NCI-H1105 (cell line): ENCODE measurements at regions not wholly inside any gene's neighbourhood (a gene's known extent, or its start where the extent isn't known, plus 50 kb on each side); places are given as distances from the start of the nearest gene placed in this dataset.
"Not testable (repeated sequence)": the region's sequence is repeated elsewhere in the genome, so short reads cannot be mapped to it uniquely, and the experiment has no call there.

ENCODE experiments used
- DNase-seq: peaks from one replicate; lab custom pipeline; 2025; lab: John Stamatoyannopoulos, UW

DNA sequence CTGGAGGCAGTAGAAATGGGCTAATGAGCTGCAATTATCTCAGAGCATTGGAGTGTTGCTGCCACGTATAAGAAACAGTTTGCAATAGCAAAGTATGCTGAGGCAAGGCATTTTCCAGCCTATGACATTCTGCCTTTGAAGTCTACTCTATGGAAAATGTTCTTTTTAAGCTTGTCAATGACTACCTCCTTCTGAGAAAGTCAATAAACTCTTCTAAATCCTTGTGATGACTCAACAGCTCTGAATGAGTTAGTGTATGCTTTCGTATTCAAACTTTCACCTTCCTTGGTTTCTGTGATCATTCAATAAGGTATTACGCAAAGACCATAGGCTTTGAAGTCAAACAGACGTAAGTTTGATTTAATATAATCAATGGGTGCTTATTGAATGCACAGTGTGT, 111.2 kb downstream of the CAPZA3 start:
- no peak for DNase-seq

DNA sequence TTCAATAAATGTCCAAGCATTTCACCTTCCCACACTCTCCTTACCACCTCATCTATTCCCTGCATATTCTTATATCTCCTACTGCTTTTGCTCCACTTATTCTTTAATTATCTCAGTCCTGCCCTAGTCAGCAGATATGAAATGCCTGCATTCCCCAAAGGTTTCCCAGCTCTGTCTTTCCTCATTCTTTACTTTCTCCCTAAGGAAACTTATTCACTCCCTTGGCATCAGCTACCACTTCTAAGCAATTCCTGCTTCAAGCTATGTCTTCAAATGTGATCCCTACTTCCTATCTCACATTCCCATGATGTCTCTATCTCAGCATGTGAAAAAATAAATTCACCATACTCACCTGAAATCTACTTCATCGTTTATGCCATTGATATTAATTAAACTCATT, 111.8 kb downstream of the CAPZA3 start:
- DNase-seq = no peak

DNA sequence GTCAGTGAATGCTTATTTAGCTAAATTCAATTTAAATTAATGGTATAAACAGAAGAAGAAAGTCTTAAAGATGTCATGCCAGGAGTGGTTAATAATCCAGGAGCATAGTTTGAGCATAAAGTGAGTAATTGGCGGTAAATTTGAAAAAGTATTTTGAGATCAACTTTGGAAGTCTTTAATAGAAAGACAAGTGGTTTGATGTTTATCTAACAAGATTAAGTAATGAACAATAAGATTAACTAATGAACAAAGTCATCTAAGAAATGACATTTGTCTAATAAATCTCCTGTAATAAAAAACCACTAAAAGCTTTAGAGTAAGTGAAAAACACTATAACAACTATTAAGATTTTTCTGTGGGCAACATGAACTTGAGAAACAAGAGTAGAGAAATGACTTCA, 112.8 kb downstream of the CAPZA3 start:
- no peak for DNase-seq

DNA sequence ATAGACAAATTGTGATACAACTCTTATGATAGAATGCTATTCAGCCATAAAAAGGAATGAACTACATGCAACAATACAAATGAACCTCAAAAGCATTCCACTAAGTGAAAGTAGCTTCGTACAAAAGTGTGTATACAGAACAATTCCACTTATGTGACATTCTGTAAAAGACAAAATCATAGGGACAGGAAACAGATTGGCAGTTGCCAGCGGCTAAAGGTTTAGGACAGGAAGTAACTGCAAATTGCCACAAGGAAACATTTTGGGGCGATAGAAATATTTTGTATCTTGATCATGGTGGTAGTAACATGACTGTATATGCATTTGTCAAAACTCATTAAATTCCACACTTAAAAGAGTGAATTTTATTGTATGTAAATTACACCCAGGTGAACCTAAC, 113.4 kb downstream of the CAPZA3 start:
- no peak for DNase-seq

DNA sequence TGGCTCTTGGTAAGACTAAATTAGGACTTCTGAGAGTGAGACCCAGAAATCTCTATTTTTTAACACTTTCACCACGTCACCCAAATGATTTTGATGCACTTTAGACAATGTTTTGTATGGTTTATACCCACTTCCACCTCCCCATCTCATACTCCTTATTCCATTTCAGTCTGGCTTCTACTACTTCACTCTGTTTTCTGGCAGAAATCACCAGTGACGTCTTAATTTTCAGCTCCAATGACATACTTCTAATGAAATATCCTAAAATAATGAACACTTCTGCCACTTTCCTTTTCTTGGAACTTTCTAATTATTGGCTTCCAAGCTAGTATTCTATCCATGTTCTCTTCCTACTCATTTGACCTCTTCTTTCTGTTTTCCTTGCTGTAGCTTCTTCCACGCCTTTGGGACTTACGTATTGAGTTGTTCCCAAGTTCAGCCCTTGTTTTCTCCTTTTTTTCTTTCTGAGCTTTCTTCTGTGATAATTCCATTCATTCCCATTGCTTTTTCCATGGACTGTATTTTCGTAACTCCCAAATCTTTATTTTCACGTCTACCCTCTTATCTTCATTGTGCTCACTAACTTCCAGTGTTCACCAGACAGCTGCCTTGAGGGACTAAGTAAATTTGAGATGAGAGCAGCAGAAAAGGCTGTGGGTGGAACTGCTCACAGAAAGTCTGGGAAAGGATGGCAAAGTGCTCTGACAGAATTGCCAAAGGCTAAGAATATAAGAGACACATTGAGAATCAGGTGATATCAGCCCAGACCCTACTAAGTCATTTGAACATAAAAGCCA, 115.8 kb downstream of the CAPZA3 start:
- DNase-seq = no peak

DNA sequence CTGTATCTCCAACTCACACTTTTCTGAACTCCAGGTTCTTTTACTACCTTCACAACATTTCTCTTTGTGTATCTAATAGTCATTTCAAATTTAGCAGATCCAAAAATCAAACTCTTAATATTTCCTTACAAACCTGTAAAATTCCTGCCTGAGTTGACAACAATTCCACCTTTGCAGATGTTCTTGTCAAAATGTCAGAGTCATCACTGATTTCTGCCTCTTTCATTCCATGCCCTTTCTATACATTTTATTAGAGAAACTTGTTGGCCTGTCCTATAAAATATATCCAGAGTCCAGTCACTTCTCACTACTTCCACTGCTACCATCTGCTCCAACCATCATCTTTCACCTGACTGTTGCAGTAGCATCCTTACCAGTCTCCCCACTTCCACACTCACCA, 119.7 kb downstream of the CAPZA3 start:
- no peak for DNase-seq

DNA sequence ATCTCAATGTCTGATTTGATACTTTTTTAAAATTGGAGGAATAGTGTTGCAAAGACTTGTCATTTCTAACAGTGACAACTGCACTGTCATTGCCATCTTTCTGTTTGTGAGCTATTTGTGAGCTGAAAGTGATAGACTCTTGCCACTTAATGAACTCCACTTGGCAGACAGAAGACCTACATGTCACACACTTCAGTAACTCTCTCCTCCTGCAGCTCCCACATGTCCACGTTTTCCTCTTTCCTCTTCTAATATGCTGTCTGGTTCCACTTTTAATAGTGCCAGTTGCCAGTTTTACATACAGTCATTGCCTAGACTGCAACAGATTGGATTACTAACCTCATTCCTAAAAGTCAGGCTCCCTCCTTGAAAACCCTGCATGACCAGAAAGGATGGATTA, 121.5 kb downstream of the CAPZA3 start:
- no peak for DNase-seq

DNA sequence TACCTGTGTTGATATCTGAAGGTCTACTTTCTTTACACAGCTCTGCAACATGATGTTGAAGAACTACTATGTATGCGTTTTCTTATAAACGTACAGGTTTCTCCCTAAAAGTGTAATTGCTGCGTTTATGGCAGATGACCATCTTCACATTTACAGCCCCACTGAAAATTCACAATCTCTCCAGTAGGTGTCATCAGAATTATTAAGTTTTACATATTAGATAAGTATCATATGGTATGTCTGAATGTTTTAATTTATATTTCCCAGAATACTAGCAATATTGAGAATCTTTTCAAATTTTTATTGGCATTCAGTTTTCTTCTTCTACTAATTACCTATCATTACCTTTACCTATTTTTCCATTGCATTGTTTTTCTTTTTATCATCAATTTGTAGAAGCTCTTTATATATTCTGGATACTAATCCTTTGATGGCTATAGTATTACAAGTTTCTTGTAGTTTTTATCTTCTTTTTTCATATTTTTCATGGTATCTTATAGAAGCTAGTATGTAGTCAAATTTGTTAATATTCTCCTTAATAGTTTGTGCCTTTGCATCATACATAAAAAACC, 123.5 kb downstream of the CAPZA3 start:
- DNase-seq = peak; percentile 27

DNA sequence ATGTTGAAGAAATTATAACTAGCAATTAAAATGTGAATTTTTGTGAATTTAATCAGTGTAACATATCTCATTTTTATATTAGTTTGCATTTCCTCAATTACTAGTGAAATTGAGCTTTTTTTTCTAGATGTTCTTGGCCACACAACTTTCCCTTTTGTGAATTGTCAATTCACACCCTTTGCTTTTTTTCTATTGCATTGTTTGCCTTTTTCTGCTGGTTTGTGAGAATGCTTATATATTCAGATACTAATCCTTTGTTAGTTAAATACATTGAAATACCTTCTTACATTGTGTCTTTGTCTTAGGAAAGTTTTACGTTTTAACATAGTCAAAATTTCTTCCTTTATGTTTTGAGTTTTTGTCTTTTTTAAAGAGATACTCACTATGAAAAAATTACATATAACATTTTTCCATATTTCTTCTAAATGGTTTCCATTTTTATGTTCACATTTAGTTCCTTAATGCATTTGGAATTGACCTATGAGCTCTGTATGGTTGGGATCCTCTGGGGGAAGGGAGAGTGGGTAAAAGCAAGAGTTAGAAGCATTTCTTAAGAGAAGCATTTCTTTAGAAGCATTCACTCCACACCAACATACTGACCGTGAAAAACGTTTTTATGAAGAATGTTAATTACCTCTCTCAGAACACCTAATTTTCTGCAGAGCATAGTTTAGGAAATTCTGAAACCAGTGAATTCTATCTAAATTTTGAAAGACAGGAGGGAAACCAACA, 126.0 kb downstream of the CAPZA3 start:
- DNase-seq = no peak

DNA sequence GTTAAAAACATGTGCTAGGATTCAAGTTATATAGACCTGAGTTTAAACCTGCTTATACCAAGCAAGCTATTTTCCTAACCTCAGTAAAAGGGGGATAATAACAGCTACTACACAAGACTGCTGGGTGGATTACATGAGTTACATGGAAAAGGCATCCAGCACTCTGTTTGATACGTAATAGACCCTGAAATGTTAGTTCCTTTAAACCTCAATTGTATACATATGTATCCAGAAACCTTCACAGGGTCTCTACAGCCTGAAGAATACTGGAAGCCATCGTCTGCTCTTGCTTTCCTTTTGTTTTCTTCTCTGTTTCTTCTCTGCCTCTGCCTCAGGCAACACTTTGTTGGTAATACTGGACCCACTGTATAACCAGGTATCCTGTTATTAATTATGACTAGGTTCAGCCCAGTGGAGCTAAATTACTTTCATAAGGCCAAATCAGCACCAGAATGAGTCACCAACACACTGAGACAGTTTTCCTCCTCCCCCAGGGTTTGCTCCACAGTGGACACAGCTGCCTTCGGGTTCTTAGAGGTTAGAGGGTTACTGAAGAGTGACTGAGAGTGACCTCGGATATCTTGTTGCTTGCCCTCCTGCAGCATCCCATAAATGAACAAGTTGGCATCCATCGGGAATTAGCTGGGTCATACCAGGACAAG, 127.1 kb downstream of the CAPZA3 start:
- DNase-seq = no peak

DNA sequence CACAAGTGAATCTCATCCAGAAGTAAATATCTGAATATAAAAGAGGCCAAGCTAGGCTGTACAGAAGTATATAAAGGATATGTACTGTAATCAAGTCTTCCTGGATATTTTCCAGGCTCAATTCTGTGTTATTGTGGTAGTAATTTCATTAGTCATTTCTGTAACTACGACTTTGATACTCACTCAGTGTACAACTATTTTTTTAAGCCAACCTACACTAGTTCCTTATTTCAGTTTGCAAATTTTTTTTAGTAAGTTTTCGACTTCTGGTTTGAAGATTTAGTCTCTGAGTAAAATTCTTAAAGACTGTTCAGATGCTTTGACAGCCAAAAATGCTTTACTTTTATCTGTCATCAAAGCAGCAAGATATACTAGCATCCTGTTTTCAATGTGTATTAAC, 130.8 kb downstream of the CAPZA3 start:
- no peak for DNase-seq

DNA sequence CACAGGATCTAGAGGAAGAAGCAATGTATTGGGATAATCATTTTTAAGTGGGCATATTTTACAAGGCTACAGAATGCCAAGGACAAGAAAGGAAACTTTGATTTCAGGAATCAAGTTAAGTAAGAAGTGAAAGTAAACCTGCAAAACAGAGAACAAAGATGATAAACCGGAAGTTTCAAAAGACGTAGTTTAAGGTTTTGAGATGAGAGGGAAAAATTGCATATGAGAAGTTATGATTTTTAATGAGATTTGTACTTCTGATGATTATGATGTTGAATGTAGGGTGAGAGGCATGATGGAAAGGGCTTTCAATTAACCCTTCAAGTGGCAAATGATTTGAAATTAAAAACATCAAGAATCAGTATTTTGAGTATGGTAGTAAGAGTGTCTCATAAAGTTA, 134.9 kb downstream of the CAPZA3 start:
- no peak for DNase-seq

DNA sequence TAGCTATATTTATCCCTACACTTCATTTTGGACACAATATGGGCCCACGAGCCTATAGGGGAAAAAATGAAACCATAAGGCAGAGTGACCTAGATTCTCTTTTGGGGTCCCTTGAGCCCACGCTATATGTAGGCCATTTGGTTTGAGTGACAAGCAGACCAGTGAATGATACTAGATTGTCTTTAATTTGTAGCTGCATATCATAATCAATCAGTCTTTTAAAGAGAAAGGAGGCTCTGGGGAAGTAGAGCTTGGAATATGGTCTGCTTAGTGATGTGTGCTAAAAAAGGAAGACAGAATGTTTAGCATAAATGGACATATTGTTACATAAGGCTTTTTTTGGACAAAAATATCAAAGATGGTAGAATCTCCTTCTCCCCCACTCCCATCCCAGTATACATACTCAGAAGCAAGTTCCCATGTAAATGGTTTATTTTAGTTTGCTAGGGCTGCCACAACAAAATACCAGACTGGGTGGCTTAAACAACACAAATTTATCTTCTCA, 140.8 kb downstream of the CAPZA3 start:
- DNase-seq = no peak

DNA sequence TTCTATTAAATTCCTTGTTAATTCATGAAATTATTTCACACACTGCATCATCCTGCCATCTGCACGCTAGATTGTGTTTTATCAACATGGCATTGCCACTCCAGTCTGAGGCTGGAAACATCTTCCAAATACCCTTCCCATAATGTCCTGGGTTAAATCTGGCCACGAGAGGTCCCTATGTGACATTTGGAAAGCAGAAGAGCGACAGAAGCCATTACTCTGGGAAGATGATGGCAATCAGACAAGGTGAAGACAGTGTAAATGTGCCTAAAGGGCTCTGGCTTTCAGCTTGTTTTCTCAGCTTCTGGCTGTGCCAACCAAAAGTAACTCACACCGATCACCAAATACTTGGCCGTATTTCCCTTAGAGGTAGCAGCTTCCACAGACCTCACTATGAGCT, 144.8 kb downstream of the CAPZA3 start:
- DNase-seq = no peak

DNA sequence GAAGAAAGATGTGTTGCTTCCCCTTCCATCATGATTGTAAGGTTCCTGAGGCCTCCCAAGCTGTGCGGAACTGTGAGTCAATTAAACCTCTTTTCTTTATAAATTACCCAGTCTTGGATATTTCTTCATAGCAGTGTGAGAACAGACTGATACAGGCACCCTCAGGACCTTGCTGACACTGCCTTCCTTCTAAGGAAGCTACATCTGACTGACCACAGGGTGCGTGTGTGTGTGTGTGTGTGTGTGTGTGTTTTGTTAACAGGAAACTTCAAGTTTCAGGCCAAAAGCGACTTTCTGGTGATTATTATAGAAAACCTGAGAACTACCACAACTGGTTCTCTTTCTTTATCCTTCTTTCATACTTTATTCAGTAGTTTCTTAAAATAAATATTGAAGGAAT, 149.0 kb downstream of the CAPZA3 start:
- DNase-seq = no peak

DNA sequence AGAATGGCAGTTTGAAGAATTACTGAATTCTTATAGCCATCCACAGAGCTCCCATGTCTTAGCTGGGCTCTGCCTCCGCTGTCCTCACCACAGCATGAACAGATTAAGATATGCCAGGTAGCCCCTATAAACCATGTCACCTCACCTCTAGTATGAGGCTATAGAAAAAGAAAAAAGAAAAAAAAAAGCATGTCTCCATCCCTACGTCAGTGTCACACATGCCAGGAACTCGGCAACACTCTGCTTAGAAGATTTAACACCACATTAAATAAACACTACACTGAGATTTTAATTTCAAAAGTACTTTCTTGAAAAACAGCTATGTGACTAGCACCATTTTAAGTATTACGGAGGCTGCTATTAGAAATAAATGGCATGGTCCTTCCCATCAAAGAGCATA, 149.4 kb downstream of the CAPZA3 start:
- DNase-seq = no peak

DNA sequence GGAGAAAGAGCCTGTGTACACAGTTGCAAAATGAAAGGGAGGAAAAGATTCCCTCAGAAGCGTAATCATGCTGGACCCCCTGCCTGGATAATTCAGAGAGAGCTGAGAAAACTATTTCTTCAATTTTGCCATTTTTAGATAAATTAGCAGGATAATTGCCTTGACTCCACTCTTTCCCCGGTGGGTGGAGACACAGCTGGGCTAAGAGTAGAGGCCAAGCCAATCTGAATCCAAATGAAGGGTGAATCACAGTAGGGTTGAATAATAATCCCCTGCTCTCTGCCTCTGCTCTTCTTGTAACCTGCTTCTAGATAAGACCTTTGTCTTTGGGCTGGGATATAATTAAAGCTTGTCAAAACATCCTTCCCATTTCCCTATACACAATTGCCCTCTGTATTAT, 150.1 kb downstream of the CAPZA3 start:
- no peak for DNase-seq

DNA sequence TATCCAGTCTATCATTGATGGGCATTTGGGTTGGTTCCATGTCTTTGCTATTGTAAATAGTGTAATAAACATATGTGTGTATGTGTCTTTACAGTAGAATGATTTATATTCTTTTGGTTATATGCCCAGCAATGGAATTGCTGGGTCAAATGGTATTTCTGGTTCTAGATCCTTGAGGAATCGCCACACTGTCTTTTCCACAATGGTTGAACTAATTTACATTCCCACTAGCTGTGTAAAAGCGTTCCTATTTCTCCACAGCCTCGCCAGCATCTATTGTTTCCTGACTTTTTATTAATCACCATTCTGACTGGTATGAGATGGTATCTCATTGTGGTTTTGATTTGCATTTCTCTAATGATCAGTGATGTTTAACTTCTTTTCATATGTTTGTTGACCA, 152.7 kb downstream of the CAPZA3 start:
- DNase-seq = not testable (repeated sequence)

DNA sequence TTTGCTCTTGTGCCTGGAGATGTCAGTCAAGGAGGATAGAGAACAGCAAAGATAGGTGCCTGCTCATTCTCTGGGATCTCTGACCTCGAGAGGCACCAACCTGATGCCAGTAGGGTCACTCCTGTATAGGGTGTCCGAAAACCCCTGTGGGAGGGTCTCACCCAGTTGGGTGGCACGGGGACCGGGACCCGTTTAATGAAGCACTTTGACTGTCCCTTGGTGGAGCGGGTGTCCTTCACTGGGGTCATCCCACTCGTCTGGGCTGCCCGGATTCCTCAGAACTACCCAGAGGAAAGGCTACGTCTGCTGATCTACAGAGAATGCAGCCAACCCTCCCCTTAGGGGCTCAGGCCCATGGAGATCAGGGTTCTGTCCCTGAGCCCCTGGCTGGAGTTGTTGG, 157.6 kb downstream of the CAPZA3 start:
- no peak for DNase-seq

DNA sequence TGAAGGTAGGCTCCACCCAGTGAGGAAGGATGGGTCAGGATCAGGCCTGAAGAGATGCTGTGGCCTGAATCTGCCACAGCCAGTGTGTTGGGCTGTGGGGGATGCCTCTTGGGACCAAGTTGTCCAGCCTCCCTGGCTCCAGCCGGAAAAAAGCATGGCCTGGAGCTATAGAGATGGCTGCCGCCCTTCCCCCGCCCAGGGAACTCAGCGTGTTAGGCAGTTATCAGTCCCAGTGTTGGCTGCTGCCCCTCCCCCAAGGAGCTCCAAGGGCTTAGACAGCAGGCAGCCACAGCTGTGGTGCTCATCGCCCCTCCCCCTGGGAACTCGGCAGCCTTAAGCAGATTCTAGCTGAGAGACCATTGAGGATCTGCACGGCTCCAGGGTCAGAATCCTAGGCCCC, 158.0 kb downstream of the CAPZA3 start:
- DNase-seq = no peak

DNA sequence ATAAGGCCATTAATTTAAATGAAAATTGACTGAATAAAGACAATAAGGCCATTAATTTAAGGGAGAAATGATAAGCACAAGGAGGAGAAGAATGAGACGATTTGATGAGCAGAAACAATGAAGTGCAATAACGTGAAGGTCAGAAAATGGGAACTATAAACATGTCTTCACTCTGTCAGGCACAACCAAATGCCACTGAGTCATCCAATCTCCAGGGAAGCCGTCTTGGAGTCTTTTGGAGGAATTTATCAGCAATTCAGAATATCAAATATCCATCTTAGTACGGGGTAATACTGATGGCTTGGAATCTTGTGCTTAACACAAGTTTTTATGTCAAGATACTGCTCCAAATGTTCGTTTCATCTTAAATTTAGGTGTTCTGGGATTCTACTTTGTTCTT, 159.9 kb downstream of the CAPZA3 start:
- DNase-seq = no peak

DNA sequence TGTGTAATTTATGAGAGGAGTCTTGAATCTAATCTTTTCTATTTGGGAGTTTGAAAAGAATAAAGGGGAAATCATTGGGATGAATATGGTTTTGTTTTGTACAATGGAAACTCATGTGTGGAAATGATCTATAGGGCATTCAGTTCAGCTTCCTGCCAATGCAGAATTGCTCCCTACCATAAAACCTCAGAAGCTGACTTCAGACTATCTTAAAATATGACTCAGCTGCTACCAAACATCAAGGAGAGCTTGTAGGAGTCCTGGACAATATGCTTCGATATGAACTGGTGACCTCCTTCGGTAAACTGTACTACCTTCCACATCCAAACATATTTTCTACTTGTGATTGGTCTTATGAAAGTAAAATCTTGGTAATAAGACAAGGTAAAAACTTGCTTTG, 160.6 kb downstream of the CAPZA3 start:
- DNase-seq = no peak

DNA sequence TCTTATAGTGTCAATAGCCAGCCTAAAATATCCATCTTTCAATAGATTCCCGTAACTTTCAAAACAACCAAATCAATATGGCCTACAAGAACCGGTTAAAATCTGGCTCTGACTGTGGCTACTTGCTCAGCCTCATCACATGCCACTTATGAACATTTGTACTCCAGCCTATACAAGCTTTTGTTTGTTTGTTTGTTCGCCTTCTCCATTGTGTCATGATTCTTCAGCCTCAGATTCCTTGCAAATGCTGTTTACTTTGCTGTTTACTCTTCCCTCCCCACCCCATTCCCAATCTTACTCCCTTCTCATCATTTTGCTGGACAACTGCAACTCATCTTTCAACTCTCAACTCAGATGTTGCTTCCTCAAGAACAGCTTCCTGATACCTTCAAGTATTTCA, 161.2 kb downstream of the CAPZA3 start:
- no peak for DNase-seq
